A673 (cell line): ENCODE measurements at regions not wholly inside any gene's neighbourhood (a gene's known extent, or its start where the extent isn't known, plus 50 kb on each side); places are given as distances from the start of the nearest gene placed in this dataset.
A peak's percentile ranks its signal among the peaks of the same experiment; 100 is the strongest.

Source experiments
- BruUV-seq: library from RNA; stranded (reverse); fragments of 400-500 nt; replicated peaks from 2 replicates; lab custom pipeline; 2021; lab: Mats Ljungman, UMichigan
- CTCF ChIA-PET: fragments of 300-600 bp; sonication (Branson Sonifier 250); formaldehyde crosslinking; loops from one replicate; lab custom pipeline; 2022; ENCODE audit warnings: antibody characterized with exemption; lab: Charles Lee
- POLR2A ChIA-PET: fragments of 300-600 bp; sonication (Branson Sonifier 250); formaldehyde crosslinking; loops from one replicate; lab custom pipeline; 2022; ENCODE audit warnings: antibody characterized with exemption; ENCODE audit not compliant: low non-redundant PET; lab: Charles Lee
- DNase-seq: peaks from one replicate; pipeline ENCODE4 v3.0.0-alpha.2; 2015; ENCODE audit warnings: low spot score
- H3K27ac ChIP-seq: fragments of 200-600 bp; sonication (generic); 2 replicates; pipeline ENCODE4 v1.5.1; 2016; ENCODE audit warnings: mixed run types, low read depth, mild to moderate bottlenecking, mixed read lengths, antibody characterized with exemption, low read length; ENCODE audit not compliant: poor library complexity, severe bottlenecking
- H3K27me3 ChIP-seq: fragments of 200-600 bp; sonication (generic); replicated peaks from 2 replicates; pipeline ENCODE4 v1.6.1; 2017; ENCODE audit warnings: mixed run types, low read depth, mild to moderate bottlenecking, mixed read lengths, antibody characterized with exemption, low read length; ENCODE audit not compliant: insufficient read depth, poor library complexity
- H3K36me3 ChIP-seq: fragments of 200-600 bp; sonication (generic); 2 replicates; pipeline ENCODE4 v1.6.1; 2016; ENCODE audit warnings: mixed run types, mild to moderate bottlenecking, mixed read lengths, antibody characterized with exemption, low read length; ENCODE audit not compliant: insufficient read depth, poor library complexity, severe bottlenecking
- H3K4me1 ChIP-seq: fragments of 200-600 bp; sonication (generic); 2 replicates; pipeline ENCODE4 v1.6.1; 2017; ENCODE audit warnings: mixed run types, mild to moderate bottlenecking, mixed read lengths, antibody characterized with exemption, low read length; ENCODE audit not compliant: insufficient read depth, poor library complexity, severe bottlenecking
- H3K4me3 ChIP-seq: fragments of 200-600 bp; sonication (generic); 2 replicates; pipeline ENCODE4 v1.5.1; 2016; ENCODE audit warnings: low read depth, mixed run types, mild to moderate bottlenecking, mixed read lengths, low read length; ENCODE audit not compliant: poor library complexity, severe bottlenecking
- H3K9me3 ChIP-seq: fragments of 200-600 bp; sonication (generic); 2 replicates; pipeline ENCODE4 v1.6.1; 2016; ENCODE audit warnings: mixed run types, low read depth, mild to moderate bottlenecking, mixed read lengths, antibody characterized with exemption, low read length; ENCODE audit not compliant: poor library complexity, severe bottlenecking
- EZH2 ChIP-seq: fragments of 200-600 bp; sonication (generic); IDR thresholded peaks from 2 replicates; pipeline ENCODE4 v1.6.1; 2017; ENCODE audit warnings: borderline replicate concordance, low read depth, mild to moderate bottlenecking, mixed read lengths, antibody characterized with exemption, low read length; ENCODE audit not compliant: poor library complexity, severe bottlenecking
- intact Hi-C: fragments of 100-400 bp; cut with micrococcal nuclease; formaldehyde crosslinking; loops from one replicate; pipeline ENCODE4 v1.10.0; 2022; ENCODE audit not compliant: unreplicated experiment
- TF ChIP-seq, protein P1 (sequence below): fragments of 300-800, 200-600 bp; sonication (generic); conservative IDR thresholded peaks from 2 replicates; pipeline ENCODE4 v1.5.1; 2017; ENCODE audit warnings: low read depth, mild to moderate bottlenecking, antibody characterized with exemption, low read length, moderate library complexity, mixed read lengths

GRCh38 chr21:14748662-14749061 lies 202.5 kb upstream of the SAMSN1 start:
- no peak overlapping the region for H3K27ac ChIP-seq
- no peaks in the 10 kb centered on the region for H3K36me3 ChIP-seq
- ChIA-PET POLR2A (no interaction called here), CTCF (no interaction called here)
- no peak for DNase-seq
- TF ChIP-seq, protein P1, sequence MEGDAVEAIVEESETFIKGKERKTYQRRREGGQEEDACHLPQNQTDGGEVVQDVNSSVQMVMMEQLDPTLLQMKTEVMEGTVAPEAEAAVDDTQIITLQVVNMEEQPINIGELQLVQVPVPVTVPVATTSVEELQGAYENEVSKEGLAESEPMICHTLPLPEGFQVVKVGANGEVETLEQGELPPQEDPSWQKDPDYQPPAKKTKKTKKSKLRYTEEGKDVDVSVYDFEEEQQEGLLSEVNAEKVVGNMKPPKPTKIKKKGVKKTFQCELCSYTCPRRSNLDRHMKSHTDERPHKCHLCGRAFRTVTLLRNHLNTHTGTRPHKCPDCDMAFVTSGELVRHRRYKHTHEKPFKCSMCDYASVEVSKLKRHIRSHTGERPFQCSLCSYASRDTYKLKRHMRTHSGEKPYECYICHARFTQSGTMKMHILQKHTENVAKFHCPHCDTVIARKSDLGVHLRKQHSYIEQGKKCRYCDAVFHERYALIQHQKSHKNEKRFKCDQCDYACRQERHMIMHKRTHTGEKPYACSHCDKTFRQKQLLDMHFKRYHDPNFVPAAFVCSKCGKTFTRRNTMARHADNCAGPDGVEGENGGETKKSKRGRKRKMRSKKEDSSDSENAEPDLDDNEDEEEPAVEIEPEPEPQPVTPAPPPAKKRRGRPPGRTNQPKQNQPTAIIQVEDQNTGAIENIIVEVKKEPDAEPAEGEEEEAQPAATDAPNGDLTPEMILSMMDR, result no peak
- no peak for TF ChIP-seq EZH2
- H3K9me3 ChIP-seq, result no peaks in the 10 kb centered on the region
- no peaks in the 10 kb centered on the region for H3K4me1 ChIP-seq
- BruUV-seq, result no TSS peak
- intact Hi-C loops, result no loop called here
- H3K27me3 ChIP-seq, result no peaks in the 10 kb centered on the region
- no peak overlapping the region for H3K4me3 ChIP-seq

DNA sequence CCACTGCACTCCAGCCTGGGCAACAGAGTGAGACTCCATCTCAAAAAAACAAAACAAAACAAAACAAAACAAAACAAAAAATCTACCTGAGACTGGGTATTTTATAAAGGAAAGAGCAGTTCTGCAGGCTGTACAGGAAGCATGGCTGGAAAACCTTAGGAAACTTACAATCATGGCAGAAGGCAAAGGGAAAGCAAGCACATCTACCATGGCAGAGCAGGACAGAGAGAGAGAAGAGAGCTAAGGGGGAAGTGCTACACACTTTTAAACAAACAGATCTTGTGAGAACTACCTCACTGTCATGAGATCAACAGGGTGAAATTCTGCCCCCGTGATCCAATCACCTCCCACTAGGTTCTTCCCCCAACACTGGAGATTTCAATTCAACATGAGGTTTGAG lies 198.3 kb upstream of the SAMSN1 start:
- POLR2A ChIA-PET, result no interaction called here
- intact Hi-C loops, result no loop called here
- CTCF ChIA-PET, result no interaction called here
- Histone ChIP-seq H3K27ac (no peak overlapping the region), H3K4me1 (no peaks in the 10 kb centered on the region), H3K4me3 (no peak overlapping the region), H3K9me3 (no peaks in the 10 kb centered on the region), H3K27me3 (no peaks in the 10 kb centered on the region), H3K36me3 (no peaks in the 10 kb centered on the region)
- BruUV-seq, result no TSS peak
- TF ChIP-seq, protein P1, result no peak
- no peak for TF ChIP-seq EZH2
- DNase-seq, result no peak

GRCh38 chr21:14742119-14742518 lies 196.0 kb upstream of the SAMSN1 start:
- Histone ChIP-seq H3K9me3 (no peaks in the 10 kb centered on the region), H3K36me3 (no peaks in the 10 kb centered on the region), H3K4me1 (no peaks in the 10 kb centered on the region), H3K4me3 (no peak overlapping the region), H3K27me3 (no peaks in the 10 kb centered on the region), H3K27ac (no peak overlapping the region)
- POLR2A ChIA-PET, result no interaction called here
- CTCF ChIA-PET, result no interaction called here
- DNase-seq, result peak; percentile 8
- BruUV-seq, result no TSS peak
- intact Hi-C loops, result no loop called here
- TF ChIP-seq, protein P1, result no peak
- no peak for TF ChIP-seq EZH2
